ENCODE measurements at regions not wholly inside any gene's neighbourhood (a gene's known extent, or its start where the extent isn't known, plus 50 kb on each side); places are given as distances from the start of the nearest gene placed in this dataset.
"Not testable (repeated sequence)": the region's sequence is repeated elsewhere in the genome, so short reads cannot be mapped to it uniquely, and the experiment has no call there.

DNA sequence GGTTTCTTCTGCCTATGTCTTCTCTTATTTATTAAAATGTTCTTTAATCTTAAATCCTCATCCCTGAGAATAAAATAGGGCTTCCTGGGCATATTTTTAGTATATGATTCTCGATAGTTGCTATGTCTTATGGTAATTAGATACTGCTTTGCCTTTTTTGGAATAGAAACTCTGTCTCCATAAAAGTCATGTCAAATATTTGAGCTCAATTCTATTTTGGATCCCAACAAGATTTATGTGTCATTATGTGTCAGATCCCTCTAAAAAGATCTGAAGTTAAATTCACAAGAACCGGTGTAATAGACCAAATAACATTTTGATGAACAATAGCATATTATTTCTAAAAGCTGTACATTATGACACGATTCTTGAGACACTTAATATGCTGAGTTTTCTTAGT, 312.5 kb upstream of the PDE3A start:
- no peak for DNase-seq
- no peaks in the 10 kb centered on the region for H3K4me1 ChIP-seq
- no peak overlapping the region for H3K27ac ChIP-seq (replicated peaks)
- no peak overlapping the region for H3K4me3 ChIP-seq
- no peaks in the 10 kb centered on the region for H3K36me3 ChIP-seq
- no peak for TF ChIP-seq CTCF (IDR thresholded peaks at IDR 0.05; ENCODE audit: borderline replicate concordance)
- H3K9me3 ChIP-seq (replicated peaks) = peaks cover 5% of the 10 kb centered on the region
- no peaks in the 10 kb centered on the region for H3K27me3 ChIP-seq (ENCODE audit: low read depth)
- intact Hi-C loops (cut with micrococcal nuclease) = no loop called here

DNA sequence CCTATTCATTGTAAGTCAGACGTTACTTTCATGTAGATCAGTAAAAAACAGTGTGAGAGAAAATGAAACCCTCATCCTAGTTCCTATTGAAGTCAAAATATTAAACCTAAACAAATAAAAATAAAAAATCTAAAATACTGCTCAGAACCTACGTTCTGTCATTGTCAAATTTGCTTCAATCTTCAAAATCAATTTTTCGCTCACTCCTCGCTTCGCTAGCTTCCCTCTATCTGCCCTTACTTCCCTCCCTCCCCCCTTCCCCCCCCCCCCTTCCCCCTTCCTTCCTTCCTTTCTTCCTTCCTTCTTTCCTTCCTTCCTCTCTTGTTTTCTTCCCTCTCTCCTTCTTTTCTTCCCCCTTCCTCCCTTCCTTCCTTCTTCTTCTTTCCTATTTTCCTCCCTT, 310.9 kb upstream of the PDE3A start:
- Histone ChIP-seq H3K4me3 (no peak overlapping the region), H3K27me3 (ENCODE audit: low read depth) (no peaks in the 10 kb centered on the region), H3K4me1 (no peaks in the 10 kb centered on the region), H3K36me3 (no peaks in the 10 kb centered on the region), H3K27ac (replicated peaks) (no peak overlapping the region), H3K9me3 (replicated peaks) (peaks cover 5% of the 10 kb centered on the region)
- intact Hi-C loops (cut with micrococcal nuclease) = no loop called here
- DNase-seq = no peak
- TF ChIP-seq CTCF (IDR thresholded peaks at IDR 0.05; ENCODE audit: borderline replicate concordance) = no peak

DNA sequence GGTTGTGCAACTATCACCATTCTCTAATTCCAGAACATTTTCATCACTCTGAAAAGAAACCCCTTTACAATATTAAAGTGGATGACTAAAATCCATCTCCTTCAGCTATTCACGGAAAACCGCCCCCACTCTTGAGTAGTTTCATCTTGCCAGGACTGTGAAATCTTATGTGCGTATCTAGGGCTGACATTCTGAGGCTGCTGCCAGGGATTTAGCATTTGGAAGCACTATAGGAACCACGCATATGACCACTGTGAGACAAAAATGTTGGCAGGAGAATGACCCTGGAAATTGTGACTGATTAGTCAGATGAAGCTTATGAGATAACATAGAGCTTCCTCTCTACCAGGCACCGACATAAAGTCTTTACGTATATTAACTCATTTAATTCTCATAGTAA, 305.2 kb upstream of the PDE3A start:
- DNase-seq = no peak
- Histone ChIP-seq H3K36me3 (no peaks in the 10 kb centered on the region), H3K4me3 (no peak overlapping the region), H3K27ac (replicated peaks) (no peak overlapping the region), H3K4me1 (no peaks in the 10 kb centered on the region), H3K27me3 (ENCODE audit: low read depth) (no peaks in the 10 kb centered on the region), H3K9me3 (replicated peaks) (peaks cover 8% of the 10 kb centered on the region)
- no peak for TF ChIP-seq CTCF (IDR thresholded peaks at IDR 0.05; ENCODE audit: borderline replicate concordance)
- intact Hi-C loops (cut with micrococcal nuclease) = no loop called here

DNA sequence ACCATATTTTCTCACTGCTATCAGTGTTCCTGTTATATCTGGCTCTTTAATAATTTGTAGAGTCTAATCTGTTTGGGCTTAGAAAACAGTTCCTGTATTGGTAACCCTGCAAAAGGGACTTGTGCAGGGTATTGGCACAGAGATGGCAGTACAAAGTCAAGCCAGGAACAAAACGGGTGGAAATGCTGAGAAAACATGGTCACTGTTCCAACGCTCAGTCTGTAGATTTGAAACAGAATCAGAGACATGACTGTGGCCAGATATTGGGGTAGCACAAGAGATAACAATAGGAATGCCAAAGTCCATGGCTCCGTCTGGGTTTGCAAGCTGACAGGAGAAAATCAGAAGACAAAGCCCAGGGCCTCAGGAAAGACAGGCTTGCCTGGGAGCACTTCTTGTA, 290.7 kb upstream of the PDE3A start:
- TF ChIP-seq CTCF (IDR thresholded peaks at IDR 0.05; ENCODE audit: borderline replicate concordance) = no peak
- Histone ChIP-seq H3K4me3 (no peak overlapping the region), H3K27ac (replicated peaks) (peak overlapping the region; percentile 65), H3K9me3 (replicated peaks) (peaks cover 4% of the 10 kb centered on the region), H3K27me3 (ENCODE audit: low read depth) (no peaks in the 10 kb centered on the region), H3K4me1 (peaks cover 10% of the 10 kb centered on the region), H3K36me3 (no peaks in the 10 kb centered on the region)
- DNase-seq = no peak
- intact Hi-C loops (cut with micrococcal nuclease) = no loop called here

DNA sequence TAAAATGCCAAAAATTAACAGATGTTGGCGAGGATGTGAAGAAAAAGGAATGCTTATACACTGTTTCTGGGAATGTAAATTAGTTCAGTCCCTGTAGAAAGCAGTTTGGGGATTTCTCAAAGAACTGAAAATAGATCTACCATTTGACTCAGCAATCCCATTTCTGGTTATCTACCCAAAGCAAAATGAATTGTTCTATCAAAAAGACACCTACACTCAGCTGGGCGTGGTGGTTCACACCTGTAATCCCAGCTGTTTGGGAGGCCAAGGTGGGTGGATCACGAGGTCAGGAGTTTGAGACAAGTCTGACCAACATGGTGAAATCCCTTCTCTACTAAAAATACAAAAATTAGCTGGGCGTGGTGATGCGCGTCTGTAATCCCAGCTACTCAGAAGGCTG, 279.3 kb upstream of the PDE3A start:
- intact Hi-C loops (cut with micrococcal nuclease) = no loop called here
- no peak overlapping the region for H3K4me3 ChIP-seq
- no peaks in the 10 kb centered on the region for H3K27me3 ChIP-seq (ENCODE audit: low read depth)
- H3K27ac ChIP-seq (replicated peaks) = no peak overlapping the region
- no peak for DNase-seq
- no peaks in the 10 kb centered on the region for H3K4me1 ChIP-seq
- no peak for TF ChIP-seq CTCF (IDR thresholded peaks at IDR 0.05; ENCODE audit: borderline replicate concordance)
- H3K36me3 ChIP-seq = no peaks in the 10 kb centered on the region
- H3K9me3 ChIP-seq (replicated peaks) = no peaks in the 10 kb centered on the region

DNA sequence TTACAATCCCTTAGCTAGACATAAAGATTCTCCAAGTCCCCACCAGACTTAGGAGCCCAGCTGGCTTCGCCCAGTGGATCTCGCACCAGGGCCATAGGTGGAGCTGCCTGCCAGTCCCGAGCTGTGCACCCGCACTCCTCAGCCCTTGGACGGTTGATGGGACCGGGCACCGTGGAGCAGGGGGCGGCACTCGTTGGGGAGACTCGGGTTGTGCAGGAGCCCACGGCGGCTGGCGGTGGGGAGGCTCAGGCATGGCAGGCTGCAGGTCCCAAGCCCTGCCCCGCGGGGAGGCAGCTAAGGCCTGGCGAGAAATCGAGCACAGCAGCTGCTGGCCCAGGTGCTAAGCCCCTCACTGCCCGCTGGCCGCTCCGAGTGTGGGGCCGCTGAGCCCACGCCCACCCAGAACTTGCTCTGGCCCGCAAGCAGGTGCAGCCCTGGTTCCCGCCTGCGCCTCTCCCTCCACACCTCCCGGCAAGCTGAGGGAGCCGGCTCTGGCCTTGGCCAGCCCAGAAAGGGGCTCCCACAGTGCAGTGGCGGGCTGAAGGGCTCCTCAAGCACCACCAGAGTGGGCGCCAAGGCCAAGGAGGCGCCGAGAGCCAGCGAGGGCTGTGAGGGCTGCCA, 275.0 kb upstream of the PDE3A start:
- H3K36me3 ChIP-seq; H3K9me3 ChIP-seq (replicated peaks); DNase-seq; H3K27me3 ChIP-seq (ENCODE audit: low read depth); H3K4me1 ChIP-seq; H3K27ac ChIP-seq (replicated peaks); intact Hi-C loops (cut with micrococcal nuclease); H3K4me3 ChIP-seq: not testable (repeated sequence)

All from left ventricle myocardium inferior (tissue), 1 donor.